HL-60 (cell line): ENCODE measurements at regions not wholly inside any gene's neighbourhood (a gene's known extent, or its start where the extent isn't known, plus 50 kb on each side); places are given as distances from the start of the nearest gene placed in this dataset.

Source experiments
- POLR2AphosphoS5 ChIP-seq: IDR thresholded peaks from 2 replicates; pipeline ENCODE4 v1.6.1; 2012; ENCODE audit warnings: low read depth
- TF ChIP-seq, protein P1 (sequence below): IDR thresholded peaks from one replicate; pipeline ENCODE4 v1.5.1; 2011; ENCODE audit warnings: low read length, control low read depth, inconsistent platforms; ENCODE audit not compliant: insufficient read depth
- TF ChIP-seq, protein P2 (sequence below): IDR thresholded peaks from 2 replicates; pipeline ENCODE4 v1.6.1; 2012; ENCODE audit warnings: low read depth; ENCODE audit not compliant: insufficient replicate concordance

DNA sequence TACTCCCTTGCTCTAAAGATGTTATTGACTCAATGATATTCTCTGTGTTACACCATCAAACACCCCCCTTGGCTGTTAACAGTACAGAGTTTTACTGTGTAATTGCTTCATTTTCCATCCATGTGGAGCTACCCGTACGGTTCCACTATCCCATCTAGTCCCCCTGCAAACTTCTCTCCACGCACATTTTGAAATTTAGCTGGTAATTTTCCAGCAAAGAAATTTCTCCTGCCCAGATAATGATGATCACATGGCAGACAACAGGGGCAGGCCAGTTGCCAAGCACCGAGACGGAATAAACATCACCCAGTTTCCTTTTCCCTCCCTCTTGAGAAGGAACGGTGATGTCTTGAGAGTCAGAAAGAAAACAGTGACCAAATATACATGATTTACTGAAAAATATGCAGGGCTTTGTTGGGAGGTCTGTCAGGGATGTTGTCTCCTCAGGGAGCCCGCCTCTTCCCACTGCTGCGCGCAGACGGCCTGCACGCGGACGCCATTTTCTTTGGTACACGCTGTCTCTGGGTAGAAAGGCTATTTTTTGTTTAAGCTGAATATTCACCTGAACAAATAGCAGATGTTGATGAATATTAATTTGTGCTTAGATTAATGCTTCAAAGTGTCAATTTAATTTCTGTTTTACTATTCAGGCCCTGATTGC lies 109.9 kb downstream of the OLFM4 start:
- TF ChIP-seq, protein P1, sequence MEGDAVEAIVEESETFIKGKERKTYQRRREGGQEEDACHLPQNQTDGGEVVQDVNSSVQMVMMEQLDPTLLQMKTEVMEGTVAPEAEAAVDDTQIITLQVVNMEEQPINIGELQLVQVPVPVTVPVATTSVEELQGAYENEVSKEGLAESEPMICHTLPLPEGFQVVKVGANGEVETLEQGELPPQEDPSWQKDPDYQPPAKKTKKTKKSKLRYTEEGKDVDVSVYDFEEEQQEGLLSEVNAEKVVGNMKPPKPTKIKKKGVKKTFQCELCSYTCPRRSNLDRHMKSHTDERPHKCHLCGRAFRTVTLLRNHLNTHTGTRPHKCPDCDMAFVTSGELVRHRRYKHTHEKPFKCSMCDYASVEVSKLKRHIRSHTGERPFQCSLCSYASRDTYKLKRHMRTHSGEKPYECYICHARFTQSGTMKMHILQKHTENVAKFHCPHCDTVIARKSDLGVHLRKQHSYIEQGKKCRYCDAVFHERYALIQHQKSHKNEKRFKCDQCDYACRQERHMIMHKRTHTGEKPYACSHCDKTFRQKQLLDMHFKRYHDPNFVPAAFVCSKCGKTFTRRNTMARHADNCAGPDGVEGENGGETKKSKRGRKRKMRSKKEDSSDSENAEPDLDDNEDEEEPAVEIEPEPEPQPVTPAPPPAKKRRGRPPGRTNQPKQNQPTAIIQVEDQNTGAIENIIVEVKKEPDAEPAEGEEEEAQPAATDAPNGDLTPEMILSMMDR = no peak
- TF ChIP-seq POLR2AphosphoS5 = no peak
- TF ChIP-seq, protein P2, sequence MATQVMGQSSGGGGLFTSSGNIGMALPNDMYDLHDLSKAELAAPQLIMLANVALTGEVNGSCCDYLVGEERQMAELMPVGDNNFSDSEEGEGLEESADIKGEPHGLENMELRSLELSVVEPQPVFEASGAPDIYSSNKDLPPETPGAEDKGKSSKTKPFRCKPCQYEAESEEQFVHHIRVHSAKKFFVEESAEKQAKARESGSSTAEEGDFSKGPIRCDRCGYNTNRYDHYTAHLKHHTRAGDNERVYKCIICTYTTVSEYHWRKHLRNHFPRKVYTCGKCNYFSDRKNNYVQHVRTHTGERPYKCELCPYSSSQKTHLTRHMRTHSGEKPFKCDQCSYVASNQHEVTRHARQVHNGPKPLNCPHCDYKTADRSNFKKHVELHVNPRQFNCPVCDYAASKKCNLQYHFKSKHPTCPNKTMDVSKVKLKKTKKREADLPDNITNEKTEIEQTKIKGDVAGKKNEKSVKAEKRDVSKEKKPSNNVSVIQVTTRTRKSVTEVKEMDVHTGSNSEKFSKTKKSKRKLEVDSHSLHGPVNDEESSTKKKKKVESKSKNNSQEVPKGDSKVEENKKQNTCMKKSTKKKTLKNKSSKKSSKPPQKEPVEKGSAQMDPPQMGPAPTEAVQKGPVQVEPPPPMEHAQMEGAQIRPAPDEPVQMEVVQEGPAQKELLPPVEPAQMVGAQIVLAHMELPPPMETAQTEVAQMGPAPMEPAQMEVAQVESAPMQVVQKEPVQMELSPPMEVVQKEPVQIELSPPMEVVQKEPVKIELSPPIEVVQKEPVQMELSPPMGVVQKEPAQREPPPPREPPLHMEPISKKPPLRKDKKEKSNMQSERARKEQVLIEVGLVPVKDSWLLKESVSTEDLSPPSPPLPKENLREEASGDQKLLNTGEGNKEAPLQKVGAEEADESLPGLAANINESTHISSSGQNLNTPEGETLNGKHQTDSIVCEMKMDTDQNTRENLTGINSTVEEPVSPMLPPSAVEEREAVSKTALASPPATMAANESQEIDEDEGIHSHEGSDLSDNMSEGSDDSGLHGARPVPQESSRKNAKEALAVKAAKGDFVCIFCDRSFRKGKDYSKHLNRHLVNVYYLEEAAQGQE = no peak
